PC-3 (cell line): ENCODE measurements at regions not wholly inside any gene's neighbourhood (a gene's known extent, or its start where the extent isn't known, plus 50 kb on each side); places are given as distances from the start of the nearest gene placed in this dataset.

Experiments
- EZH2 ChIP-seq: fragments of 300-600 bp; sonication (generic); IDR thresholded peaks from one replicate; pipeline ENCODE4 v1.6.1; 2017; ENCODE audit warnings: antibody characterized with exemption, mild to moderate bottlenecking, low read length; ENCODE audit not compliant: unreplicated experiment
- EZH2phosphoT487 ChIP-seq: fragments of 300-600 bp; sonication (generic); IDR thresholded peaks from 2 replicates; pipeline ENCODE4 v1.6.1; 2018; ENCODE audit warnings: mild to moderate bottlenecking, antibody characterized with exemption, low read length, borderline replicate concordance
- TF ChIP-seq, protein P1 (sequence below): fragments of 300-600 bp; sonication (generic); conservative IDR thresholded peaks from 2 replicates; pipeline ENCODE4 v1.5.1; 2017; ENCODE audit warnings: antibody characterized with exemption, low read depth, mild to moderate bottlenecking, low read length

DNA sequence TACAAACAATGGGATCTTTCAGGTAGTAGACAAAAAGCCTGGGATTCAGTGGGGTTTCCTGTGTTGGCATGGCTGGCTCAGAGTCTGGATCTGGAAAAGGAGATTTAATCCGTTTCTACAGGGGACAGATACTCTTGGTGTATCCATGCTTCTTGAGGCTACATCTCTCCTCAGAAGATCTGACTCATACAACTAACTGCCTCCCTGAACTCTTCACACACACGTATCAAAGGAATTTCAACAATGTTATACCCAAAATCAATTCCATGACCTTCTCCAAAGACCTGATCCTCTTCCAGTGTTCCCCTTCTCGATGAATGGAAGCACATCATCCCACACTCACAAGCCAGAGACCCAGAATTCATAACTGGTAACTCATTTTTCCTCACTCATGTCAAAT is 435.3 kb upstream of the NBEA start:
- TF ChIP-seq, protein P1, sequence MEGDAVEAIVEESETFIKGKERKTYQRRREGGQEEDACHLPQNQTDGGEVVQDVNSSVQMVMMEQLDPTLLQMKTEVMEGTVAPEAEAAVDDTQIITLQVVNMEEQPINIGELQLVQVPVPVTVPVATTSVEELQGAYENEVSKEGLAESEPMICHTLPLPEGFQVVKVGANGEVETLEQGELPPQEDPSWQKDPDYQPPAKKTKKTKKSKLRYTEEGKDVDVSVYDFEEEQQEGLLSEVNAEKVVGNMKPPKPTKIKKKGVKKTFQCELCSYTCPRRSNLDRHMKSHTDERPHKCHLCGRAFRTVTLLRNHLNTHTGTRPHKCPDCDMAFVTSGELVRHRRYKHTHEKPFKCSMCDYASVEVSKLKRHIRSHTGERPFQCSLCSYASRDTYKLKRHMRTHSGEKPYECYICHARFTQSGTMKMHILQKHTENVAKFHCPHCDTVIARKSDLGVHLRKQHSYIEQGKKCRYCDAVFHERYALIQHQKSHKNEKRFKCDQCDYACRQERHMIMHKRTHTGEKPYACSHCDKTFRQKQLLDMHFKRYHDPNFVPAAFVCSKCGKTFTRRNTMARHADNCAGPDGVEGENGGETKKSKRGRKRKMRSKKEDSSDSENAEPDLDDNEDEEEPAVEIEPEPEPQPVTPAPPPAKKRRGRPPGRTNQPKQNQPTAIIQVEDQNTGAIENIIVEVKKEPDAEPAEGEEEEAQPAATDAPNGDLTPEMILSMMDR = no peak
- TF ChIP-seq EZH2 (no peak), EZH2phosphoT487 (no peak)
